Loucy (cell line): ENCODE measurements at regions not wholly inside any gene's neighbourhood (a gene's known extent, or its start where the extent isn't known, plus 50 kb on each side); places are given as distances from the start of the nearest gene placed in this dataset.

Source experiments
- H2AFZ ChIP-seq: fragments of 200-600 bp; sonication (generic); 2 replicates; pipeline ENCODE4 v1.6.0; 2016; ENCODE audit warnings: antibody characterized with exemption, mild to moderate bottlenecking, low read length, moderate library complexity
- H3F3A ChIP-seq: fragments of 200-600 bp; 2 replicates; pipeline ENCODE4 v1.6.0; 2016; ENCODE audit warnings: antibody characterized with exemption, low read depth, mild to moderate bottlenecking
- H3K27me3 ChIP-seq: fragments of 200-600 bp; sonication (generic); 2 replicates; pipeline ENCODE4 v1.6.1; 2014; ENCODE audit warnings: low read length, mild to moderate bottlenecking; ENCODE audit not compliant: insufficient read depth, poor library complexity, severe bottlenecking
- H3K36me3 ChIP-seq: fragments of 200-600 bp; sonication (generic); 2 replicates; pipeline ENCODE4 v1.6.1; 2016; ENCODE audit warnings: low read length; ENCODE audit not compliant: insufficient read depth
- H3K4me1 ChIP-seq: fragments of 200-600 bp; sonication (generic); 2 replicates; pipeline ENCODE4 v1.5.1; 2014; ENCODE audit warnings: low read length, mild to moderate bottlenecking; ENCODE audit not compliant: insufficient read depth, poor library complexity, severe bottlenecking
- H3K4me2 ChIP-seq: fragments of 200-600 bp; sonication (generic); 2 replicates; pipeline ENCODE4 v1.6.0; 2014; ENCODE audit warnings: antibody characterized with exemption, low read length, low read depth, mild to moderate bottlenecking; ENCODE audit not compliant: poor library complexity, severe bottlenecking
- H3K4me3 ChIP-seq: fragments of 200-600 bp; sonication (generic); 2 replicates; pipeline ENCODE4 v1.5.1; 2014; ENCODE audit warnings: low read length, mild to moderate bottlenecking, mixed read lengths; ENCODE audit not compliant: poor library complexity, severe bottlenecking
- H3K79me2 ChIP-seq: fragments of 200-600 bp; sonication (generic); 2 replicates; pipeline ENCODE4 v1.6.1; 2014; ENCODE audit warnings: low read length; ENCODE audit not compliant: insufficient read depth
- H3K9ac ChIP-seq: fragments of 200-600 bp; sonication (generic); 2 replicates; pipeline ENCODE4 v1.6.0; 2014; ENCODE audit warnings: mild to moderate bottlenecking, low read depth, low read length, moderate library complexity; ENCODE audit not compliant: poor library complexity, severe bottlenecking
- H3K9me2 ChIP-seq: fragments of 200-600 bp; sonication (generic); replicated peaks from 2 replicates; pipeline ENCODE4 v1.6.1; 2016; ENCODE audit warnings: low read depth, low read length, mixed read lengths
- H3K9me3 ChIP-seq: fragments of 200-600 bp; sonication (generic); 2 replicates; pipeline ENCODE4 v1.6.1; 2014; ENCODE audit warnings: mild to moderate bottlenecking, antibody characterized with exemption, low read length, low read depth; ENCODE audit not compliant: insufficient read depth
- H4K20me1 ChIP-seq: fragments of 200-600 bp; sonication (generic); 2 replicates; pipeline ENCODE4 v1.6.0; 2014; ENCODE audit warnings: antibody characterized with exemption, low read length, mild to moderate bottlenecking; ENCODE audit not compliant: insufficient read depth, poor library complexity, severe bottlenecking
- CTCF ChIP-seq: fragments of 200-600 bp; sonication (generic); conservative IDR thresholded peaks from 2 replicates; pipeline ENCODE4 v1.5.1; 2014; ENCODE audit warnings: mild to moderate bottlenecking, antibody characterized with exemption, low read length
- EZH2phosphoT487 ChIP-seq: fragments of 200-600 bp; IDR thresholded peaks from 2 replicates; pipeline ENCODE4 v1.6.1; 2018; ENCODE audit warnings: antibody characterized with exemption, mild to moderate bottlenecking, moderate library complexity, borderline replicate concordance

- Histone ChIP-seq H3K9ac (no peak overlapping the region), H2AFZ (no peak overlapping the region), H3F3A (no peaks in the 10 kb centered on the region), H3K4me2 (no peak overlapping the region), H3K36me3 (no peaks in the 10 kb centered on the region), H3K4me1 (peaks cover 3% of the 10 kb centered on the region), H4K20me1 (no peaks in the 10 kb centered on the region), H3K27me3 (no peaks in the 10 kb centered on the region), H3K4me3 (no peak overlapping the region), H3K9me3 (peaks cover 32% of the 10 kb centered on the region), H3K79me2 (no peaks in the 10 kb centered on the region), H3K9me2 (no peaks in the 10 kb centered on the region)
- TF ChIP-seq CTCF, result no peak
- TF ChIP-seq EZH2phosphoT487, result no peak
These were observed 86.9 kb upstream of the TMEM161B start for GRCh38 chr5:88355490-88356050.

- Histone ChIP-seq H3K4me1 (no peaks in the 10 kb centered on the region), H2AFZ (no peak overlapping the region), H3K9ac (no peak overlapping the region), H3K4me3 (no peak overlapping the region), H3K9me2 (no peaks in the 10 kb centered on the region), H3K4me2 (no peak overlapping the region), H3K9me3 (no peaks in the 10 kb centered on the region), H3F3A (no peaks in the 10 kb centered on the region), H3K27me3 (no peaks in the 10 kb centered on the region), H4K20me1 (no peaks in the 10 kb centered on the region), H3K36me3 (no peaks in the 10 kb centered on the region), H3K79me2 (no peaks in the 10 kb centered on the region)
- TF ChIP-seq CTCF (no peak), EZH2phosphoT487 (no peak)
These were observed 57.2 kb upstream of the TMEM161B start for GRCh38 chr5:88325868-88326267.

GRCh38 chr5:88322785-88323184 lies 54.1 kb upstream of the TMEM161B start:
- Histone ChIP-seq H3K9ac (no peak overlapping the region), H3K4me3 (no peak overlapping the region), H4K20me1 (no peaks in the 10 kb centered on the region), H3K79me2 (no peaks in the 10 kb centered on the region), H3F3A (no peaks in the 10 kb centered on the region), H3K9me3 (no peaks in the 10 kb centered on the region), H3K4me2 (no peak overlapping the region), H3K36me3 (no peaks in the 10 kb centered on the region), H3K27me3 (no peaks in the 10 kb centered on the region), H3K9me2 (no peaks in the 10 kb centered on the region), H2AFZ (no peak overlapping the region), H3K4me1 (no peaks in the 10 kb centered on the region)
- TF ChIP-seq CTCF (no peak), EZH2phosphoT487 (no peak)
